Stimulated activated CD4-positive, alpha-beta T cell treated with anti-CD3 and anti-CD28 coated beads, Interleukin-4, amount 100 ng/mL, for 1 hour (primary cell): ENCODE measurements at regions not wholly inside any gene's neighbourhood (a gene's known extent, or its start where the extent isn't known, plus 50 kb on each side); places are given as distances from the start of the nearest gene placed in this dataset.
A peak's percentile ranks its signal among the peaks of the same experiment; 100 is the strongest.
"Not testable (repeated sequence)": the region's sequence is repeated elsewhere in the genome, so short reads cannot be mapped to it uniquely, and the experiment has no call there.

ENCODE experiments used
- DNase-seq: peaks from one replicate; pipeline ENCODE4 v3.0.0-alpha.2; 2020

- DNase-seq = no peak
These were observed 50.1 kb upstream of the SIRPA start for GRCh38 chr20:1845163-1845523.

- peak; percentile 22 for DNase-seq
These were observed 50.7 kb upstream of the SIRPA start for GRCh38 chr20:1844325-1845162.

GRCh38 chr20:1842281-1842680 is 52.9 kb upstream of the SIRPA start:
- no peak for DNase-seq

DNA sequence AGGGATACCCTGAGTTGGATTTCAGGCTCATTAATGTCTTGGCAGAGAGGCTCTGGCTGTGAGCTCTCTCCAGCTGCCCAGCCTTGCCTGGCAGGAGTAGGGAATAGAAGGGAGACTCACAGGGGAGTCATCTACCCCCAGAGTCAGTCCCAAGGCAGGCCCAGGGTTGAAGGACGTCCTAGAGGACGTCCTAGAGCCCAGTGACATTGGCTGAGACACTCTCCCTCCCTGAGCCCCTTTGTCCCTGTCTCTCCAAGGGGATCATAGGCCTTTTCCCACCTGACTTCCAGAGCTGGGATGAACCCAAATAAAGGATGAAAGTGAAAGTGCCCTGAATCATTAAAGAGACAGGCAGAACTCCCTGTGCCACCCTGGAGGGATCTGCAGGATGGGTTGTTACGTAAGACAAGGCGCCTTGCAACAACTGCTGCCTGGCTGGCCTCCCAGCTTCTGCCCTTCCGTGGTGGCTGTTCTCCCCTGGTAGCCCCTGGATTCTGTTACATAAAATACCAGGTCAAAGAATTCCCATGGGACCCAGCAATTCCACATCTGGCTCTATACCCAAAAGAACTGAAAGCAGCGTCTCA is 53.6 kb upstream of the SIRPA start:
- DNase-seq = no peak

DNA sequence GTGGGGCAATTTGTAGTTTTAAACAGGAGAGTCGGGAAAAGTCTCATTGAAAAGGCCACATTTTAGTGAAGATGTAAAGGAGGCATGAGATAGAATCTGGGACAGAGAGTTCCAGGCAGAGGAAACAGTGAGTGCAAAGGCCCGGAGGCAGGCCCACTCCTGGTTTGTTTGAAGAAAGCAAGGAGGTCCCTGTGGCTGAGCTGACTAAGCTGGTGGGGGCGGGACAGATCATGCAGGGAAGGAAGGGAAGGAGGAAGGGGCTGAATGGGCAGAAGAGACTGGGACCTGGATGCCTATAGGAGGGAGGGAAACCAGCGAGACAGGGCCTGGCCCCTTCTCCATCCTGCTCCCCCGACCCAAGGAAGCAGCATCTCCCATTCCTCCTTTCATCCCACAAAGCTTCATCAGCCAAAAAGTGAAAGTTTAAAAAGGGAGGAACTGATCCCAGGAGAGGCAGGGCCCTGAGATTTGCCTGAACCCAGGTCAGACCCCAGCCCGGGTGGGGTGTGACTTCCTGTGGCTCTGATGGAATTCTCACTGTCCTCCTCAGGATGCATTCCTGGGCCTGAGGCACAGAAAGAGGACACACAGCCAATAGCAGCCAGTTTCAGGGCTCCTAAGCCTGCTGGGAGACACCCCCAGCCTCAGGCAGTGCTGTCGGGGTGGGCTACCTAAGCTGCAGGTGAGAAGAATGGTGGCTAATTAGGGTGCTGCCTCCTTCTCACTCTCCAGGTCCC is 54.2 kb upstream of the SIRPA start:
- DNase-seq = no peak

DNA sequence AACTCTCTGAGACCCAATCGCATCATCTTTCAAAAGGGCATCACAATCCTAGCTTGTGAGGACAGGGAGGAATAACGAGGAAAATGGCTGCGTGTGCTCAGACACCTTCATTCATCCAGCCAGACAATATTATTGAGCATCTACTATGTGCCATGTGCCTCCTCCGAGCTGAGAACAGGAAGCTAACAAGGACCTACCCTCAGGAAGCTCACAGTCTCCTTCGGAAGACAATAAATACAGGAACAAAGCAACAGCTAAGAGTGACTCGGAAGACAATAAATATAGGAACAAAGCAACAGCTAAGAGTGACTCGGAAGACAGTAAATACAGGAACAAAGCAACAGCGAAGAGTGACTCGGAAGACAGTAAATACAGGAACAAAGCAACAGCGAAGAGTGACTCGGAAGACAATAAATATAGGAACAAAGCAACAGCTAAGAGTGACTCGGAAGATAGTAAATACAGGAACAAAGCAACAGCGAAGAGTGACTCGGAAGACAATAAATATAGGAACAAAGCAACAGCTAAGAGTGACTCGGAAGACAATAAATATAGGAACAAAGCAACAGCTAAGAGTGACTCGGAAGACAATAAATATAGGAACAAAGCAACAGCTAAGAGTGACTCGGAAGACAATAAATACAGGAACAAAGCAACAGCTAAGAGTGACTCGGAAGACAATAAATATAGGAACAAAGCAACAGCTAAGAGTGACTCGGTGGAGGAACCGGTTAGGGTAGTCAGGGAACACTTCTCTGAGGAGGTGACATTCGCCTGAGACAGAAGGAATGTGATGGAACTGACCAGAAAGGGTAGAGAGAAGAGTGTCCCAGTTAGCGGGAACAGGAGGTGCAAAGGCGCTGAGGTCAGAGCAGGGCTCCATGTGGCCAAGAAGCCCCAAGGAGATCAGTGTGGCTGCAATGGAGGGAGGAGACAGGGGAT is 55.6 kb upstream of the SIRPA start:
- not testable (repeated sequence) for DNase-seq

DNA sequence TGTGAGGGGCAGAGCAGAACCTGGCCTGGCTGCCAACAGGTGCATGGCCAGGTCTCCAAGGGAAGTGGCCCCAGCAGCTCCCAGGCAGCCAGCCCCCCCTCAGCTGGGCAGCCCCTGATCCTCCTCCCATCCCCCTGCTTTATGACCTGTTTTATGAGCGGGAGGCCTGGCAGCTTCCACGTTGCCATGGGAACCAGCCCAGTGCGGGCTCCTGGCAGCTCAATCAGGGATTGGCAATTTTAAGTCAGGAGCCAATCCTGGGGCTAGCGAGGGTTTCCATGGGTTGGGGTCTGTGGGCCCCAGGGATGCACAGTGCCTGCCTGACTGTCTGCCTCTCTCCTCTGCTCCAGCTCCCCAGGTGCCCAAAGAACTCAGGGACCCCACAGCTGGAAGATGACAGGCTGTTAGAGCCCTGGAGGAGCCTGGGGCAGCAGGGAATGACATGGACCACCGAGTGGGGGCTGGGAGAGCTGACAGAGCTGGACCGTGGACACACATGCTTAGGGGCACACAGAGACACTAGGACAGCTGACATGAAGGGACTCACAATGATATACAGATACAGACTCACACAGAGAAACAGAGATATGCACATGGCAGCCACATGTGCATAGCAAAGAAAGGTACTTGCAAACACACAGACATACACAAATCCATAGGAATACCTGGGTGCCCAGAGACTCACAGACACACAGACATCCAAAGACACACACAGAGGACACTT is 56.5 kb upstream of the SIRPA start:
- no peak for DNase-seq

DNA sequence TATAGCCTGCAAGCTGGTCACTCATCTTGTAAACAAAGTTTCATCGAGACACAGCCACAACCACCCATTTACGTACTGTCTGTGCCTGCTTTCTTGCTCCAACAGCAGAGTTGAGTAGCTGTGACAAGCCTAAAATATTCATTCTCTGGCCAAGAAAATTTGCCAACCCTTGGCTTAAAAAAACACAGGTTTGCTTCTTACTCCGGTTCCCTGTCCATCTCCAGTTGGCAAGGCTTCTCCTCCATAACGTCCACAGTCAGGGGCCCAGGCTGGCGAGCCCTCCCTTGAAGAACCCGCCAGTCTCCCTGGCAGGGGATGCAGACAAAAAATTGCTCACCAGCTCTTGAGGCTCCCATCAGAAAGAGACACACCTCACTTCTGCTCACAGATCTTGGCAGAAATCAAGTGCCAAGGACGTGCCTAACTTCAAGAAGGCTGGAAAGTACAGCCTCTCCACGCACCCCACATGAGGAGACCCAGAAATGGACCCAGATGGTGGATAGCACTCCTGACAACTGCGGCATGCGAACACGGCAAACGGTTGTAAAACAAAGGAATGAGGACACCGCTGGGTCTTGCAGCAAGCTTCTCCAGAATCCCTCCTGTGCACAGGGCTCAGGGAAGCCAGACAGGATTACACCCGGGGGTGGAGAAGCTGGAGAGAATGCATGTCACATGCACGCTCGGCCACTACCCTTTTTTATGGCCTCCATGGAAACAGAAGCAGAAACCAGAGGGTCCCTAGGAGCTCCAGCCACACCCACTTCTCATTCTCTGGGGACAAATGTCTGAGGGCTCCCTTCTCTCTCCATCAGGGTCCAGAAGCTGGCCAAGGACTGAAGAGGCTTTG is 59.8 kb upstream of the SIRPA start:
- DNase-seq = no peak

DNA sequence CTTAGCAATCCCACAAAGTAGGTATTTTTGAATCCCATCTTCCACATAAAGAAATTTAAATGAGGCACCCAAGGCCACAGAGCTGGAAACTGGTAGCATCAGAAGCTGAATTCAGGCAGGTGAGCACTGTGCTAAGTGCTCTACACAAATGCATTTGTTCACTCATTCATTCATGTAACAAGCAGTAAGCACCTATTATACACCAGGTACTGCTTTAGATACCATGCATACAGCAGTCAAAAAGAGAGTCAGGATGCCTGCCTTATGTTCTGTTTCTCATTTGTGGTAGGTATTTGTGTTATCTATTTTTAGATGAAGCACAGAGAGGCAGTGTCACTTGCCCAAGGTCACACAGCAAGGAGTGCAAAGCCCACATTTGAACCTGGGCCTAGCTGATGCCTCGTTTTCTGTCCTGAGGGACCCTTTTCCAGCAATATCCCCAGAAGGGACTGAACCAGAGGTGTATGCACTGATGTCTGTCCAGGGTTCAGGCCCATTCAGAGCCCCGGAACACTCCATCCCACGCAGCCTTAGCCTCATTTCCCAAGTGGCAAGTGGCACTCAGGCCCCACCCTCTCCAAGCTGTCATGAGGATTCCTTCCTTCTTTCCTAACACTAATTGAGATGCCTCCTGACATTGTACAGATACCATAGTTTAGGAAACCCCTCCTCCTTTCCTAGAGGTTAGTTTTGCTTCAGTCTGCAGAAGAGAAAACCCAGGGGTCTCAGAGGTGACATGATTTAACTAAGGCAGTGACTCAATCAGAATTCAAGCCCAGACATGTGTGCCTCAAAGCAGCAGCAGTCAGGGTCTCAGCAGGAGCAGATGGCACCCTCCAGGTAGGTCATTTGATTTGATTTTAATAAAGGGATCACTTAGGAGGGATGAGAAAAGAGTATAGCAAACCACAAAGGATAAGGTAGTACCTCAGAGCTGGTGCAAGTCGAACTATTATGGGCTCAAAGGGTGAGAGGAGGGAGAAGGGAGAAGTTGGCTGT is 61.2 kb upstream of the SIRPA start:
- no peak for DNase-seq

DNA sequence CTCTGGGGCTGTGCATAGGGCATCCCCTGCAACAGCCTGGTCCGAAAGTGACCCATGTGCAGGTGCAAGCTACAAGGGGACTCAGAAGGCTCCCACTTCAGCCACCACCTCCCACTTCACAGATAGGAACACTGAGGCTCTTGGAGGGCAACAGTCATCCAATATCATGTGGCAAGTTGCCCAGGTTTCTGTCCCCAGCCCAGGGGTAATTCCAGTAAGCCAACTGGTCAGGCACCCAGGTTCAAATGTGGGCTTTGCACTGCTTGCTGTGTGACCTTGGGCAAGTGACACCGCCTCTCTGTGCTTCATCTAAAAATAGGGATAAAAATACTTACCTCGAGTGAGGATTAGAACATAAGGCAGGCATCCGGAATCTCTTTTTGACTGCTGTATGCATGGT is 62.0 kb upstream of the SIRPA start:
- DNase-seq = no peak

- no peak for DNase-seq
These were observed 62.6 kb upstream of the SIRPA start for GRCh38 chr20:1832634-1833033.

GRCh38 chr20:1831606-1832005 is 63.6 kb upstream of the SIRPA start:
- no peak for DNase-seq

GRCh38 chr20:1831096-1831495 is 64.1 kb upstream of the SIRPA start:
- no peak for DNase-seq

- no peak for DNase-seq
These were observed 65.0 kb upstream of the SIRPA start for GRCh38 chr20:1830240-1830639.

GRCh38 chr20:1829531-1829930 is 65.7 kb upstream of the SIRPA start:
- no peak for DNase-seq

- DNase-seq = no peak
These were observed 66.4 kb upstream of the SIRPA start for GRCh38 chr20:1828786-1829131.

DNA sequence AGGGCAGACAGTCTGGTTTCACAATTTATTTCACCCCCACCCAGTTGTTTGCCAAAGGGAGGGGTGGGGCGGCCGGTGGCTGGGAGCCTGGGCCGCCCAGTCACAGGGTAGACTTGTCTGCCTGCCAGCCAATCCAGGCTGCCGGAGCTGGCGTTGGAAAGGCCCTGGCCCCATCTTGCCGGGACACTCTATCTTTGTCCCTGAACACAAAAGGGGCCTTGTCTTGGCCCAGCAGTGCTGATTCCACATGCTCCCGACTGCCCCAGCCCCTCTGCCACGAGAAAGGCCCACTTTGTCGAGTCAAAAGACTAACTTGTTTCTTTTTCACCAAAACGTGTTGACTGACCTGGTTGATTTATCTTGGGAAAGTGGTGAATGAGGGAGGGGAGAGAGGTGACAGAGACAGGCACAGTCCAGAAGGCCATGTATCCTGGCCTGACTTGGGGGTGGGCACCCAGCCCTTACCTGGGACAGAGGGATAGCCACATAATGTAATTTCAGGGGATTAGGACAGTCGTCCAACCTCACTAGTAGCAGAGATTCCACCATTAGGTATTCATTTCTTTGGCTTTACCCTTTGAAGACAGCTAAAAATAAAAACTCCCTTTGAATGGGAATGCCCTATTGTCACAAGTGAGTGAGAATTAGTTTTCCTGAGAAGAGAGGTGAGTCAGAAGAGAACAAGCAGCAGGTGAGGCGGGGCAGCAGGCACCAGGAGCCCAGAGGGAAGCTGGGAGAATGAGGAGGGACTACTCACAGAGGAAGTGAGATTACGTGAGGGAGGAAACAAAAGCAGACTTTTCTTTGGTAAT is 67.0 kb upstream of the SIRPA start:
- DNase-seq = no peak

- no peak for DNase-seq
These were observed 67.7 kb upstream of the SIRPA start for GRCh38 chr20:1827510-1827973.

GRCh38 chr20:1825938-1826445 is 69.2 kb upstream of the SIRPA start:
- DNase-seq = no peak
